ENCODE measurements at regions not wholly inside any gene's neighbourhood (a gene's known extent, or its start where the extent isn't known, plus 50 kb on each side); places are given as distances from the start of the nearest gene placed in this dataset.

- no peak for TF ChIP-seq CTCF (conservative IDR thresholded peaks at IDR 0.05; ENCODE audit: control insufficient read depth, insufficient read depth, low read depth, low read length)
- no peak overlapping the region for H3K4me3 ChIP-seq (ENCODE audit: control insufficient read depth, low read depth, low read length)
- peak; percentile 25 for DNase-seq (ENCODE audit: low read depth)
These were observed 154.6 kb upstream of the ZNF608 start for GRCh38 chr5:124901081-124901480.

DNA sequence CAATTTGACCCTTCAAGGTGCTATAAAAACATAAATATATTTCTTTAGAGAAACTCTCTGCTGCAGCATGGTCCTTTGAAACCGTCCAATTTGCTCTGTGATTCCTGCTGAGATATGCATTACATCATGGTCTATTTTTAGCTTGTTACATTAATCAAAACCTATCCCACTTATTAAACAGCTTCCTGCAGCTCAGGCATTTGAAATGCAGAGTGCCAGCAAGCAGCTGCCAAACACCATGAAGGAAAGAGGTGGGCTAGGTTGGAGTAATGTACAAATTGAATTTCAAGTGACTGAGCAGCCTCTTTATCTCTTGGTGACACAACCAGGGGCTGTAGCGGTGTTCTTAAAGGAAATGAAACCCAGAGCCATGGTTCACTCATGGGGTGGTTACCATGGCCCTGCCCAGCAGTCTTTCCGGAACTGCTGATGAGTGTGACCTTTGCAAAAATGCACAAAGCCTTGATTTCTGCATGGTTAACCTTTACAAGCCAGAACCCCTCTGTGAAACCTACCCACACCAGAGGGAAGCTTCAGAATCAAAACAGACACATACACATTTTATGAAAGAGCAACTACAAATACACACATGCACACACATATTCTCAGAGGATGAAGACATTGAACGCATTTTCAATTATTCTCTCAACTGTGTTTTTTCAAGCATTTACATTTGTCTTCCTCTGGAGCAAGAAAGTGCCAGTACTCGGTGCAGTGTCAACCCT, 155.8 kb upstream of the ZNF608 start:
- H3K4me3 ChIP-seq (ENCODE audit: control insufficient read depth, low read depth, low read length), result no peak overlapping the region
- no peak for TF ChIP-seq CTCF (conservative IDR thresholded peaks at IDR 0.05; ENCODE audit: control insufficient read depth, insufficient read depth, low read depth, low read length)
- peak; percentile 21 for DNase-seq (ENCODE audit: low read depth)

DNA sequence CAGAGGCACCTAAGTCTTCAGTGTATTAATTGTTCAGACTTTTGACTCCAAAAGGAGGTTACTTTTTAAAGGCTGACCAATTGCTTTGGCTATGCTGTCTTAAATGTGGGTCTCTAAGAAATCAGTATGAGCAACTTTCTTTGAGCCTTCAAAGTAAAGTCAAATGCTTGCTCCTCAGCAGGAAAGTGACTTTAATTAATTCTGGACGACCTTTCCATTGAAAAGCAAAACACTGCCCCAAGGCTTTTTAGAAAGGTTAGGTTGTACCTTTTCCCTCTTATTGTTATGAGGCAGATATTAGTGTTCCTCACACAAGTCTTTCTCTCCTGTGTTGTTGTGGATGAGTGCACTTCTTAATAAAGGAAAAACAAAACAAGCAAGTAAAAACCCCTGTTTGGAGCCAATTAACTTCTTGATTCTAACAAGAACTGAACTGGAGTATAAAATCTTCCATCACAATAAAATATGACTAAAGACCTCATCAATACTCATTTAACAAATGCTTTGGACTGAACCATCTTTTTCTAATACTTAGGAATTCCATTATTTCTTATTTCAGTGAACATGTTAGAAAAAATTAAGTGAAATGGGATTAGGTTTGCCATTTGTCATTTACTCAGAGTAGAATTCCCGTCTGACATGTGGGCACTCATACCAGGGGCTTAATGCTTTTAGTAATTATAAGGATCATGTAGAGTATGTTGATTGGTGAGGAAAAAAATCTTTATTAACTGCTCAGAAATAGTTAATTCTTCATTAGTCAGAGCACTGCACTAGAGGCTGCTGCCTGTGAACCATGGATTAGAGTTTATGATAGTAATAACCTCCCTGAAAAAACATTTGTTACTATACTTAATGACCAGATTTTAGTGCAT, 159.1 kb upstream of the ZNF608 start:
- H3K4me3 ChIP-seq (ENCODE audit: control insufficient read depth, low read depth, low read length), result no peak overlapping the region
- no peak for DNase-seq (ENCODE audit: low read depth)
- TF ChIP-seq CTCF (conservative IDR thresholded peaks at IDR 0.05; ENCODE audit: control insufficient read depth, insufficient read depth, low read depth, low read length), result no peak

GRCh38 chr5:124906339-124907097, 160.1 kb upstream of the ZNF608 start:
- peak; percentile 86 for DNase-seq (ENCODE audit: low read depth)
- H3K4me3 ChIP-seq (ENCODE audit: control insufficient read depth, low read depth, low read length), result no peak overlapping the region
- TF ChIP-seq CTCF (conservative IDR thresholded peaks at IDR 0.05; ENCODE audit: control insufficient read depth, insufficient read depth, low read depth, low read length), result no peak

- TF ChIP-seq CTCF (conservative IDR thresholded peaks at IDR 0.05; ENCODE audit: control insufficient read depth, insufficient read depth, low read depth, low read length), result no peak
- DNase-seq (ENCODE audit: low read depth), result no peak
- H3K4me3 ChIP-seq (ENCODE audit: control insufficient read depth, low read depth, low read length), result no peak overlapping the region
These were observed 160.7 kb upstream of the ZNF608 start for GRCh38 chr5:124907098-124907644.

Measured in fibroblast of mammary gland (primary cell).